HPDE6-E6E7 (cell line): ENCODE measurements at regions not wholly inside any gene's neighbourhood (a gene's known extent, or its start where the extent isn't known, plus 50 kb on each side); places are given as distances from the start of the nearest gene placed in this dataset.
"Not testable (repeated sequence)": the region's sequence is repeated elsewhere in the genome, so short reads cannot be mapped to it uniquely, and the experiment has no call there.

ENCODE experiments used
- DNase-seq: peaks from one replicate; pipeline ENCODE4 v3.0.0; 2011; ENCODE audit warnings: missing footprints; ENCODE audit errors: extremely low spot score

DNA sequence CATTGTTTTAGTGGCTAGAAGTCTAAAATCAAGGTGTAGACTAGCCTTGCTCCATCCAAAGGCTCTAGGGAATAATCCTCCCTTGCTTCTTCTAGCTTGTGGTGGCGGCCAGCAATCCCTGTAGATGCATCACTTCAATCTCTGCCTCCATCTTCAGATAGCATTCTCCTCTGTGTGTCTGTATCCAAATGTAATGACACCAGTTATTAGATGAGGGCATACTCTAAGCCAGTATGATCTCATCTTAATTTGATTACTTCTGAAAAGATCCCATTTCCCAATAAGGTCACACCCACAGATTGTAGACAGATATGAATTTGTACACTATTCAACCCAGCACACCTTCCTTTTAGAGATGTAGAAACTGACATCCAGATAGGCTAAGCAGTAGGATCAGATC, 334.5 kb upstream of the KCNMB2 start:
- DNase-seq, result no peak

DNA sequence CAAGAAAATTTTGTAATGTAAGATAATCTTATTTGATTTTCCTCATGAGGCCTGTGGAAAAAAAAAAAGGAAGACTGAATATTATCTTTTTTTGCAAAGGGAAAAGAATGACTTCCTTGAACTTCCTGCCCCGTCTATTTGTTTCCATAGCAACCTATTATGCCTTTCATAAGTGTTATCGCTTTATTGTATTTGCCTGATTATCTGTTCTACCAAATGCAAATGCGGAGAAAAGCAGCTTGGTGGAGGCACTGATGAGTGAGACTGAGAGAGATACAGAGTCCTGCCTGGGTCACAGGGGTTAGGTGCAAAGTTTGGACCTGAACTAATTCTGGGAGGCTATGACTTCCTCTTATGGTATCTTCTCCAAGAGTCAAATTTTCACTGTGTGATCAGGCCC, 334.0 kb upstream of the KCNMB2 start:
- no peak for DNase-seq

DNA sequence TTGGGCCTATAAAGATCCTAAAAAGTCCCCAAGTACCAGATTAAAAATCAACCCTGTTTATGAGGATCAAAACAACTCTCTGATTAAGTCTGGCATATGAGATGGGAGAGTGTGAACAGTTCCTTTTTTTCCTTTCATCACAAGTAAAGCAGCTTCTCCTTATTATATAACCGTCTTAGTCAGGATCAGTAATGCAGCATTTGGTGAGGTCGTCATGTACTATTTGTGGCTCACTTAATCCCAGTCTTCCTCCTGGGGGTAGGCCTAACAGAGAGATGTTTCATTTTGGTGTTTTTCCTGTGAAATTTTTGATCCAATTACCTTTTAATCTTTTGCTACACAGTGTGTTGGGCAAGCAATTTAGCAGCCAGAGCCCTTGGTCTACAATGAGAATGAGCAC, 333.1 kb upstream of the KCNMB2 start:
- DNase-seq, result no peak

DNA sequence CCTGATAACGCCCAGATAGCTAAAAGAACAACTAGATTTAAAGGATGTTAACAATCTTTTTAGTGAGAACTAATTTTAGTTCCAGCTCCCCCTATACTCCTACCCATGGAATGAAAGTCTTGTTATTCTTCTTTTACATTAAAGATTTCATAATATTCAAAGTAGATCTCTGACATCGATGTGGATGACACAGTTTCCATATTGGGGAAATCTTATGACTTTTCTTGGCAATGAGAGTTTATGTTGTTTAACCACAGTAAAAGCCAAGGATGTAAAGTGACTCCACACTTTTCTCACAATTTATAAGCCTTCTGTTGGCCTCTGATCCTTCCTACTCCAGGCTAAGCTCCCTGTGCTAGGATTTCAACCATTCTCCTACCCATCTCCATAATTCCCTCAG, 332.6 kb upstream of the KCNMB2 start:
- DNase-seq, result no peak

DNA sequence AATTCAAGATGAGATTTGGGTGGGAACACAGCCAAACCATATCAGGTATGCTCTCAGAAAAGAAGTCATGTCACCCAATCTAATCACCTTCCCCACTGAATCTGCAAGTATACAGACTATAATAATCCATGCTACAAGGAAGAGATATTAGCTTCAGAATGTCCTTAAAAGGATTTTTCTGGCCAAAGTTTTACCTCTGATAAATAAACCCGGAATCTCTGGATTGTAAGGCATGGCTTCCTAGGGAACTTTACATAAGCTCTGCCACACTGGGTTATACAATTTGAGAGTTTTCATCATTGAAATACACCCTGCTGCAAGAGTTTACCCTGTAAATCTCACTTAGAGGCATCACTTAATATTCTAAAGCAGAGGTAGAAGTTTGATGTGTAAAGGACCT, 330.5 kb upstream of the KCNMB2 start:
- no peak for DNase-seq

DNA sequence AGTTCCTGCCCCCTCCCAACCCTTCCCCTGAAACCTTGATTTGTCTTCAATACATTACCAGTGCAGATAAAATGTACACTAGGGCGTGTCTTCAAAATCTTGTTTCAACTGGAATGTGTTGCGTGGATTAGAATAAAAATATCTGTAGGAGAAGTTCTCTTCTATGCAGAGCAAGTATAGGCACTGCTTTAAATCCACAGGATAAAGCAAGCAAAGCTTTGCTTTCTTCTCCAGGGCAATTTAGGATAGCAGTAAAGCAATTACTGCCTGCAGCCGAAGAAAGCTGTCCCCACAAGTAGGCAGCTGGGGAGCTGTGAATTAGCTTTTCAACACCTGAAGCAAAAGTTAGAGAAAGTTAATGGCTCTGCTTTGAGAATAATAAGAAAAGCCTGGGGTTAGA, 329.7 kb upstream of the KCNMB2 start:
- no peak for DNase-seq

DNA sequence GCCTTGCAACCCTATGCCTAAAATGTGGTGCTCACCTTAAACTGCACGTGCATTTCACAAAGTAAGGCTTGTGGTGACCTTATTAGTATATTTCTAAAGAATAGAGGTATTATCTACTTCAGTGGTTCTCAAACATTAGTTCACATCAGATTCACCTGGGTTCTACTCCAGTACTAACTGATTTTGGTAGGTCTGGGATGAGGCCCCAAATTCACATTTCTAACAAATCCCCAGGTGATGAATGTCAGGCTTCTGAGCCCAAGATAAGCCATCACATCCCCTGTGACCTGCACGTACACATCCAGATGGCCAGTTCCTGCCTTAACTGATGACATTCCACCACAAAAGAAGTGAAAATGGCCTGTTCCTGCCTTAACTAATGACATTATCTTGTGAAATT, 329.1 kb upstream of the KCNMB2 start:
- not testable (repeated sequence) for DNase-seq

DNA sequence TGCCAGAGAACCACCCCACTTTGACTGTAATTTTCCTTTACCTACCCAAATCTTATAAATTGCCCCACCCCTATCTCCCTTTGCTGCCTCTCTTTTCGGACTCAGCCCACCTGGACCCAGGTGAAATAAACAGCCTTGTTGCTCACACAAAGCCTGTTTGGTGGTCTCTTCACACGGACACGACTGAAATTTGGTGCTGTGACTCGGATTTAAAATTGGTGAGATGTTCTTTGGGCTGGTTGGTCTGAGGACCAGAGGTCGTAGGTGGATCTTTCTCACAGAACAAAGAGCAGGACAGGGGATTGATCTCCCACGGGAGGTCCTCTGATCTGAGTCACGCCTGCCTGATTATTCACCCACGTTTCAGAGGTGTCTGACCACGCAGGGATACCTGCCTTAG, 328.6 kb upstream of the KCNMB2 start:
- not testable (repeated sequence) for DNase-seq

DNA sequence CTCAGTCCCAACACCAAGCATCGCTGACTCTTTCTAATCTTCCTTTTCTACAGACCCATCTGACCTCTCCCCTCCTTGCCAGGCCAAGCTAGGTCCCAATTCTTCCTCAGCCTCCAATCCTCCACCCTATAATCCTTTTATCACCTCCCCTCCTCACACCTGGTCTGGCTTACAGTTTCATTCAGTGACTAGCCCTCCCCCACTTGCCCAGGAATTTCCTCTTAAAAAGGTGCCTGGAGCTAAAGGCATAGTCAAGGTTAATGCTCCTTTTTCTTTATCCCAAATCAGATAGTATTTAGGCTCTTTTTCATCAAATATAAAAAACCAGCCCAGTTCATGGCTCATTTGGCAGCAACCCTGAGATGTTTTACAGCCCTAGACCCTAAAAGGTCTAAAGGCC, 327.1 kb upstream of the KCNMB2 start:
- DNase-seq, result not testable (repeated sequence)

DNA sequence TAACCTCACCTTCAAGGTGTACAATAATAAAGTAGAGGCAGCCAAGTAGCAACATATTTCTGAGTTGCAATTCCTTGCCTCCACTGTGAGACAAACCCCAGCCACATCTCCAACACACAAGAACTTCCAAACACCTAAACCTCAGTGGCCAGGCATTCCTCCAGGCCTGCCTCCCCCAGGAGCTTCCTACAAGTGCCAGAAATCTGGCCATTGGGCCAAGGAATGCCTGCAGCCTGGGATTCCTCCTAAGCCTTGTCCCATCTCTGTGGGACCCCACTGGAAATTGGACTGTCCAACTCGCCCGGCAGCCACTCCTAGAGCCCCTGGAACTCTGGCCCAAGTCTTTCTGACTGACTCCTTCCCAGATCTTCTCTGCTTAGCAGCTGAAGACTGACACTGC, 326.6 kb upstream of the KCNMB2 start:
- DNase-seq, result not testable (repeated sequence)

DNA sequence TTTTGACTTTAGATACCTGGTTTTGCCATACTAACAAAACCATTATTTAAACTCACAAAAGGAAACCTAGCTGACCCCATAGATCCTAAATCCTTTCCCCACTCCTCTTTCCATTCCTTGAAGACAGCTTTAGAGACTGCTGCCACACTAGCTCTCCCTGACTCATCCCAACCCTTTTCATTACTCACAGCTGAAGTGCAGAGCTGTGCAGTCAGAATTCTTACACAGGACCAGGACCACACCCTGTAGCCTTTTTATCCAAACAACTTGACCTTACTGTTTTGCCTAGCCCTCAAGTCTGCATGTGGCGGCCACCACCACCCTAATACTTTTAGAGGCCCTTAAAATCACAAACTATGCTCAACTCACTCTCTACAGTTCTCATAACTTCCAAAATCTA, 325.1 kb upstream of the KCNMB2 start:
- DNase-seq, result not testable (repeated sequence)

DNA sequence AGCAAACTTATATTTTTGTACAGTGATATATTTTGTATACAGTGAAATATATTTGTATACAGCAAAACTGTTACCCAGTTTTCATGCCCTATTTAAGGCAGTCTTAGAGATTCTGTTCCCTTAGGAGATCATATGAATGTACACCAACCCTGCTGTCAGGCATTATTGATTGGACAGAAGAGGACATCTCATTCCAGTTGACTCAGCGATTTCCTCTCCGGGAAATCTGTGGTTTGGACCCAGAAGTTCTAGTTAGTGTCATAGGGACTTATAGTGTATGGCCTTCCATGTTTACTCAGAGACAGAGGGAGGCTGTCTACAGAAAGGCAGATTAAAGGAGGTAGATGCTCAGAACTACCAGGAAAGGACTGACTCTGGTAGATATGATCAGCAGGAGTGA, 318.8 kb upstream of the KCNMB2 start:
- no peak for DNase-seq

DNA sequence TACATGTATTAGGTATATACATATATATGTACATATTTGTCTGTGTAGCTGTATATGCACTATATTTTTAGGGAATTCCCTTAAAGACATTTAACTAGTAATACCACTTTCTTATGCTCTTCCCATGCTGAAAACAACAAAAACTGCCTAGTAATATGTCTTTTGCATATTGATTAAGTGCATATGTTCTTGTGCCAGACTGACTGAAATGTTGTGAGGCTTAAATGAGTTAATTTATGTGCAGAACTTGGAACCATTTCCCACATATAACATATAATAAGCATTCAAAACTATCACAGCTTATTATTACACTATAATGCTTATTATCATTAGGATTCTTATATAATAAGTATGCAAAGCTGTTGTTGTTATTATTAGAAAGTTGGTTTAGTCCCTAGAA, 318.0 kb upstream of the KCNMB2 start:
- DNase-seq, result no peak

DNA sequence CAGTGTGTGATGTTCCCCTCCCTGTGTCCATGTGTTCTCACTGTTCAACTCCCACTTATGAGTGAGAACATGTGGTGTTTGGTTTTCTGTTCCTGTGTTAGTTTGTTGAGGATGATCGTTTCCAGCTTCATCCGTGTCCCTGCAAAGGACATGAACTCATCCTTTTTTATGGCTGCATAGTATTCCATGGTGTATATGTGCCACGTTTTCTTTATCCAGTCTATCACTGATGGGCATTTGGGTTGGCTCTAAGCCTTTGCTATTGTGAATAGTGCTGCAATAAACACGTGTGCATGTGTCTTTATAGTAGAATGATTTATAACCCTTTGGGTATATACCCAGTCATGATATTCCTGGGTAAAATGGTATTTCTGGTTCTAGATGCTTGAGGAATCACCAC, 316.6 kb upstream of the KCNMB2 start:
- not testable (repeated sequence) for DNase-seq

DNA sequence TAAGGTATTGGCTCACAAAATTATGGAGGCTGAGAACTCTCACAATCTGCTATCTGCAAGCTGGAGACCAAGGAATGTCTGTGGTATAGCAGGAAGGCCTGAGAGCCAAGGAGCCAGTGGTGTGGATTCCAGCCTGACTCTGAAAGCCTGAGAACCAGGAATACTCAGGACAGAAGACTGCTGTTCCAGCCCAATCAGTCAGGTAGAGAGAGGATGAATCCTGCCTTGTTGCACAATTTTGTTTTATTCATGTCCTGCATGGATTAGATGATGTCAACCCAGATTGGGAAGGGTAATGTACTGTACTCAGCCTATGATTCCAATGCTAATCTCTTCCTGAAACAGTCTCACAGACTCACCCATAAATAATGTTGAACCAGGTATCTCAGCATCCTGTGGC, 312.4 kb upstream of the KCNMB2 start:
- DNase-seq, result no peak

DNA sequence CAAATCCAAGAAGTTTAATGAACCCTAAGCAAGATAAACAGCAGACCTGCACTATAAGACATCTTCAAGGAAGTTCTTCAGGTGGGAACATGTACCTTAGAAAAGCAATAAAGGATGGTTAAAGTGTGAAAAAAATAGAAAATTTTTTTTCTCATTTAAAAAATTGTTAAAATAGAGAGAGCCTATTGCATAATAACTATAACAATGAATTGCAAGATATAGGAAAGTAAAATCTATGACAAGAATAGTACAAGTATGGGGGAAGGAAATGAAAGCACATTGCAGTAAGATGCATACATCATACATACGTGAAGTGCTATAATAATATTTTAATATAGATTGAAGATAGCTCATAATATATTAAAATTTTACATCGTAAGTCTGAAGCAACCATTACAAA, 310.1 kb upstream of the KCNMB2 start:
- DNase-seq, result no peak

DNA sequence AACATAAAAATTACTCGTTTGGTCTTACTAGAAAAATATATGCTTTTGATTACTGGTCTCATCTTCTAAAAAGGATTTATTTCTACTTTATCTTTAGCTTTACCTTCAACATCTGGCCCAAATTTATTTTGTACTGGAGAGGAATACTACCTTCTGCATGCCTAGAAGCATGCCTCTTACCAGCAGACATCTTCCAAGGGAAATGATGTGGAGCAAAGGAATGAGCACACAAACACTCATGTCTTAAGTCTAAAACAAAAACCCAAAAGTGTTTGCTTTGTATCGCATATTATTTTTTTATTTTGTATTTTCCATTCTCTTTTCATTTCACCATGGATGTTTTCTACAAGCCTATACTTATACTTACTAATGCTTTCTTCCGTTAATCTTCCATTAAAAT, 304.6 kb upstream of the KCNMB2 start:
- no peak for DNase-seq

DNA sequence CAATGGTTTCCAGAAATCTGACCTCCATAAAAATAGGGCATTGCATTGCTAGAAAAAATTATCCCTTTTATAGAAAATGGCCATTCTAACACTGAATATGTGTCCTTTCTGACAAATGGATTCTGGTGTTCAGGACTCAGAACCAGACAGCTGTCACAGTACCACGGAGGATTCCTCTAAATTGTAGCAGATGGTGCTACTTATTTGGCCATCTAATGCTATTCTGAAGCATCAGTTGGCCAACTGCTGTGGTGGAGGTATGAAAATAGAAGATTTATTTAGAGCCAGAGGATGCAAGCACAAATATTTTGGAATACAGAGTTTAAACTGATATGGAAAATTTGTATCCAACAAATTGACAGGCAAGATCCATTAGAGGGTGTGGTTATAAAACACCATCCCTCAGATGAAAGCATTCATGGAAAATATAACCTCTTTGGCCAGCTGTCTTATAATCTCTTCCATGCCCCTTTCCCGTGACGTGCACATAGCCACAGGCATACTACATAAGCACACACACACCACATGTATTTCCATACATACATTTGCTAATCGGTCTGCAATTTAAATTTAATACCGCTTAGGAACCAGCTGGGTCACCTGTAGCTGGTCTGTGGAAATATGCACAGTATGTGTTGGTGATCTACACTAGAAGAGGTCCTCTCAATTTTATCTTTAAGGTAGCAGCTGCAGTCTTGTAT, 302.7 kb upstream of the KCNMB2 start:
- no peak for DNase-seq

DNA sequence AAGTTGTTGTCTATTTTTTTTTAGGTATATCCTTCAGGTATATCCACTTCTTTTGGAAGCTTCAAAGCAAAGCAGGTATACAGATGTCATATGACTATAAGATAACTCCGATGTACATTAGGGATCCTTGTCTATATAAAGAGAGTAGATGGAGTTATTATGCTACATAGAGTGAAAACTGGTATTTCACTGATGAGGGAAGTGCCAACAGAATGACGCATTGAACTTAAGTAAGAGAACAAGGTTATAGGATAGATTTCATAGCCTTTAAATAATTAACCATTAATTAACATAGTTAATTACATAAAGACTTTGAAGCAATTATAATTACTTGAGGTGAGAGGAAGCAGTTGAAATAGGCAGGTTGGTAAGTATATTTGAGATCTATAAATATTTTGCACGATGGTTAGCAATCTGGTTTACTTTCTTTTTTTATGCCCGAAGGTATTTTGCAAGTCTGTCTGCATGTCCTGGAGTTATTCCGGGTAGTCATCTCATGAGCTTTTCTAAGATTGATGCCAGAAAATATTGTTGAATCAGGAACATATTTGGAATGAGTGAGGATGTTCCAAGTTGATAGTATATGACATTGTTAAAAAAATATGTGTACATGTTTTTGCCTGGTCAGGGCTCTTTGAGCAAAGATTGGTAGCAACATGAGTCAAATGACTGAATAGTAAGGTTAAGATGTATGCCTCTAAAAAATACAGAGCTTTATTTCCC, 299.5 kb upstream of the KCNMB2 start:
- DNase-seq, result peak; percentile 5

DNA sequence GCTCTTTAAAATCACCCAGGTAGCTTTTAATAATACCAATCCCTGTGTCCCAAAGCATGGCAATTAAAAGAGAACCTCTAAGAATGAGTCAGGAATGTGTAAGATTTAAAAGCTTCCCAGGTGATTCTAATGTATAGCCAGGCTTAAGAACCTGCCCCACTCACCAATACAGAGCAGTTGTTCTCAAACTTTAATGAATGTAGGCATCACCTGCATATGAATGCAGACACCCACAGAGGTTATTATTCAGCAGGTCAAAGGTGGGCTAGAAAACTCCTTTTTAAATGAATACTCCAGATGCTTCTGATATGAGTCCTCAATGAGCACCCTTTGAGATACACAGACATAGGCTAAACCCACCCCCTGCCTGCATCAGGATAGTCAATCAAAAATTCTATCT, 298.1 kb upstream of the KCNMB2 start:
- DNase-seq, result no peak

DNA sequence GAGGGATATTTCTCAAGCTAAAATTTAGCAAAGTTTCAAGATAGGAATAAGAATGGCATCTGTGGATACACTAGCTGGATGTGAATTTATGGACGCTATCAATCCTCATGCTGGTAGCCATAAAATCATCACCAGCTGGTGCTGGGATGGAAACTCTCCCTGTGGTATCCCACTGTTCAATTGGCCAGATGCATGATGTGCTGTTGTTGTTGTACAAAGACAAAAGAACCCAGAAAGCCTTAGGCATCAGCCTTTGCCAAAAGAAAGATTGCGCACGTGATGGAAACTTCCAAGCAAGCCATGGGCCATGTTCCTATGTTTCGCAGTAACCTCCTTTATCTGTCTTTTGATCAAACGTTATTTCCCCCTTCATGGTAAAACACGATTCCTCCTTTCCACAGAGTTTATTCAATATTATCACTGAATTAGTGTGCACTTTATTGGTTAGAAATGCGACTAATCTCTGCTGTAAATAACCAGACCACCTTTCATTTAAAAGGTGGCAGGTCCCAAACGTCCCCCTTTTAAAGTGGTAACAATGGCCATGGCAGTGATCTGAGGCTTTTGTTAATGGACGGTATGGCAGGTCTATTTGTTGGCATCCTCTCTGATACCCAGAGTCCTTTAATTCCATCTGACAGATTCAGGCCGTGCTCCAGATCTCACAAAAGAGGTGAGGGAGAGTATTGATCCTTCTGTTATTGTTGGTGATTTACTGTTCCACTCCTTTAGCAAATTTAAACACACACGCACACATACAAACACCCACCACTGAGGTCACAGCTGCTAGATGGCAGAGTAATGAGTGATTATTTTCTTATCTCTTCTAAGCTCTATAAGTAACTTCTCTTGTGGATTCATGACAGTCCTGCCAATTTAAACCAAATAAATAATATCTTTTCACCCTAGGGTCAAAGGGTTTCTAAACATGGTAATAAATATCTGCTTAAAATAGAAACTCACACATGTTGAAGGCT, 291.2 kb upstream of the KCNMB2 start:
- no peak for DNase-seq

DNA sequence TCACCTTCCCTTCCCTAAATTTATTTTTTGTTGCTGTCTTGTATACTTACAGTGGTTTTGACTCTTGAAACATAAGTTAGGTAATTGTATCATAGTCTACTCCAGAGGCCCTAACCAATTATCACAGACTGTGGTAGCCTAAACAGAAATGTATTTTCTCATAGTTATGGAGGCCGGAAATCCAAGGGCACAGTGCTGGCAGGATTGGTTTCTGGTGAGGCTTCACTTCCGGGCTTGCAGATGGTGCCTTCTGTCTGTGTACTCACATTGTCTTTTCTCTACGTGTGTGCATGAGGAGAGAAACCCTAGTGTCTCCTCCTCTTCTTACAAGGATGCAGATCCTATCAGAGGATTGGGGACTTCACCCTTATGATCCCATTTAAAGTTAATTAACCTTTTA, 290.2 kb upstream of the KCNMB2 start:
- no peak for DNase-seq
